IMR-90 (cell line): ENCODE measurements at regions not wholly inside any gene's neighbourhood (a gene's known extent, or its start where the extent isn't known, plus 50 kb on each side); places are given as distances from the start of the nearest gene placed in this dataset. TPM values are rescaled to one million over a fixed set of nuclear protein-coding genes. Genes with fewer than 3 reads are reported as not detected.

Experiments
- microRNA-seq, 2 experiments: library from miRNA; stranded (forward) in 1 of 2; unstranded in 1 of 2; fragments of 10-50 nt in 1 of 2; fragments of <30 nt in 1 of 2; gene quantifications in 1 of 2; microRNA quantifications in 1 of 2; one replicate each; pipeline versions ENCODE3 to v1.1.0; 2013 to 2020; ENCODE audit not compliant: insufficient read depth in 1 of 2, insufficient read length in 1 of 2, unreplicated experiment in 1 of 2
- small RNA-seq, 5 experiments: library from RNA; depleted of rRNA; stranded (forward); fragments of <200 nt; gene quantifications; one replicate each; pipeline ENCODE3, GENCODE V24; 2012

Small RNAs in the stretch of these regions (microRNA-seq; reads per million reads assigned to microRNA genes)
- gene MIR8060 (ENCODE audit: insufficient read depth in 1 of 2, insufficient read length in 1 of 2, unreplicated experiment in 1 of 2) = 0 reads per million in 2 experiments
- gene RNU6-1094P (ENCODE audit: insufficient read depth, insufficient read length) = not detected

Small RNAs in the stretch of these regions (small RNA-seq; reads per million reads assigned to genes)
- gene MIR8060 (0 reads per million in 5 experiments), gene RNU6-1094P (0 to 0.60 (median 0) reads per million in 5 experiments)
